CD14-positive monocyte (primary cell): ENCODE measurements at regions not wholly inside any gene's neighbourhood (a gene's known extent, or its start where the extent isn't known, plus 50 kb on each side); places are given as distances from the start of the nearest gene placed in this dataset.
A peak's percentile ranks its signal among the peaks of the same experiment; 100 is the strongest.

Source experiments
- DNase-seq, 3 donors: peaks; one replicate each; pipeline ENCODE4 v3.0.0-alpha.2; 2011 to 2022
- H2AFZ ChIP-seq: 2 replicates; pipeline ENCODE4 v1.6.0; 2012; ENCODE audit warnings: mild to moderate bottlenecking, low read depth, low read length, inconsistent platforms; ENCODE audit not compliant: insufficient read depth, poor library complexity, severe bottlenecking
- H3K27ac ChIP-seq, 2 donors: 1 replicate in 1 of 2; 2 replicates in 1 of 2; pipeline ENCODE4 v1.5.1; 2012 to 2013; ENCODE audit warnings: low read length in 2 of 2, control low read depth in 1 of 2, inconsistent platforms in 1 of 2, low read depth in 1 of 2, mild to moderate bottlenecking in 1 of 2
- H3K27me3 ChIP-seq, 2 donors: one replicate each; pipeline versions ENCODE4 v1.6.0 to v1.6.1; 2011 to 2013; ENCODE audit warnings: low read length in 2 of 2; ENCODE audit not compliant: control insufficient read depth in 2 of 2, insufficient read depth in 2 of 2
- H3K36me3 ChIP-seq, 2 donors: replicated peaks in 1 of 2; 1 replicate in 1 of 2; 2 replicates in 1 of 2; pipeline versions ENCODE4 v1.5.1 to v1.6.1; 2012 to 2013; ENCODE audit warnings: low read length in 2 of 2, control low read depth in 1 of 2, inconsistent platforms in 1 of 2, mild to moderate bottlenecking in 1 of 2; ENCODE audit not compliant: insufficient read depth in 2 of 2, control insufficient read depth in 1 of 2
- H3K4me1 ChIP-seq, 2 donors: 1 replicate in 1 of 2; 2 replicates in 1 of 2; pipeline versions ENCODE4 v1.5.1 to v1.6.1; 2012 to 2013; ENCODE audit warnings: low read length in 2 of 2, control low read depth in 1 of 2, inconsistent platforms in 1 of 2, mild to moderate bottlenecking in 1 of 2, moderate library complexity in 1 of 2; ENCODE audit not compliant: insufficient read depth in 2 of 2, control insufficient read depth in 1 of 2
- H3K4me2 ChIP-seq: replicated peaks from 2 replicates; pipeline ENCODE3; 2012; ENCODE audit warnings: low read length, moderate library complexity, mild to moderate bottlenecking; ENCODE audit not compliant: poor library complexity, severe bottlenecking; ENCODE audit errors: extremely low read depth
- H3K4me3 ChIP-seq, 3 experiments: fragments of 200-600 bp in 1 of 3; sonication (generic) in 1 of 3; replicated peaks in 1 of 3; 1 replicate in 2 of 3; 2 replicates in 1 of 3; pipeline ENCODE4 v1.5.1; 2011 to 2013; ENCODE audit warnings: low read length in 3 of 3, mild to moderate bottlenecking in 3 of 3, control low read depth in 2 of 3, low read depth in 2 of 3, inconsistent platforms in 1 of 3, moderate library complexity in 1 of 3
- H3K79me2 ChIP-seq: 2 replicates; pipeline ENCODE4 v1.6.0; 2012; ENCODE audit warnings: mild to moderate bottlenecking, control low read depth, inconsistent platforms, low read length, moderate library complexity; ENCODE audit not compliant: insufficient read depth
- H3K9ac ChIP-seq: 2 replicates; pipeline ENCODE4 v1.6.0; 2017; ENCODE audit warnings: low read length, mild to moderate bottlenecking; ENCODE audit not compliant: insufficient read depth, poor library complexity, severe bottlenecking
- H3K9me3 ChIP-seq, 2 donors: replicated peaks in 1 of 2; 1 replicate in 1 of 2; 2 replicates in 1 of 2; pipeline versions ENCODE4 v1.5.1 to v1.6.1; 2012 to 2013; ENCODE audit warnings: low read length in 2 of 2, control low read depth in 1 of 2; ENCODE audit not compliant: control insufficient read depth in 1 of 2, insufficient read depth in 1 of 2
- H4K20me1 ChIP-seq: 2 replicates; pipeline ENCODE4 v1.6.0; 2012; ENCODE audit warnings: mild to moderate bottlenecking, low read length, control low read depth, moderate library complexity; ENCODE audit not compliant: insufficient read depth
- H3K27ac Mint-ChIP-seq, 7 donors: one replicate each; pipeline ENCODE4 v1.8.0; 2020; ENCODE audit warnings: mild to moderate bottlenecking in 7 of 7, mixed read lengths in 7 of 7, moderate library complexity in 6 of 7, inconsistent platforms in 2 of 7
- H3K27me3 Mint-ChIP-seq, 3 donors: one replicate each; pipeline ENCODE4 v1.8.0; 2021 to 2022; ENCODE audit warnings: low read depth in 3 of 3, mild to moderate bottlenecking in 3 of 3, mixed read lengths in 3 of 3, moderate library complexity in 3 of 3, inconsistent platforms in 1 of 3
- H3K36me3 Mint-ChIP-seq, 2 donors: one replicate each; pipeline ENCODE4 v1.8.0; 2020; ENCODE audit warnings: mixed read lengths in 2 of 2, inconsistent platforms in 1 of 2, mild to moderate bottlenecking in 1 of 2
- H3K4me1 Mint-ChIP-seq: one replicate; pipeline ENCODE4 v1.8.0; 2020; ENCODE audit warnings: mild to moderate bottlenecking, mixed read lengths
- H3K4me3 Mint-ChIP-seq, 2 donors: one replicate each; pipeline ENCODE4 v1.8.0; 2020; ENCODE audit warnings: mild to moderate bottlenecking in 2 of 2, mixed read lengths in 2 of 2, moderate library complexity in 1 of 2
- H3K9me3 Mint-ChIP-seq, 7 donors: one replicate each; pipeline ENCODE4 v1.8.0; 2020 to 2022; ENCODE audit warnings: mixed read lengths in 7 of 7, mild to moderate bottlenecking in 6 of 7, moderate library complexity in 6 of 7, inconsistent platforms in 2 of 7
- CTCF ChIP-seq: fragments of 200-600 bp; IDR thresholded peaks from one replicate; pipeline ENCODE4 v1.8.0; 2022; ENCODE audit warnings: antibody characterized with exemption, mild to moderate bottlenecking
- WGBS: methylation state at CpG from one replicate; pipeline ENCODE4 v1.1.5; 2013; ENCODE audit warnings: missing lambda C conversion rate; ENCODE audit not compliant: insufficient coverage; 5-methylcytosine and 5-hydroxymethylcytosine counted together
- intact Hi-C, 2 donors: fragments of 100-400 bp; cut with micrococcal nuclease; formaldehyde crosslinking; loops; one replicate each; pipeline versions ENCODE4 v1.15.0 to v1.15.1; 2023

GRCh38 chr10:63812501-63812900 is 291.3 kb downstream of the REEP3 start:
- 40% methylated on average over 1 of the region's 2 CpGs for WGBS
- Mint-ChIP-seq H3K4me3 (no peak overlapping the region), H3K9me3 (peaks cover 0 to 10% (median 5%) of the 10 kb centered on the region in 7 donors), H3K27ac (no peak overlapping the region), H3K36me3 (no peaks in the 10 kb centered on the region), H3K27me3 (peaks cover 0 to 8% (median 7%) of the 10 kb centered on the region in 3 donors), H3K4me1 (no peaks in the 10 kb centered on the region)
- no peak for TF ChIP-seq CTCF
- Histone ChIP-seq H3K27me3 (no peaks in the 10 kb centered on the region), H3K79me2 (no peaks in the 10 kb centered on the region), H3K4me2 (no peak overlapping the region), H2AFZ (no peak overlapping the region), H4K20me1 (no peaks in the 10 kb centered on the region), H3K9me3 (no peaks in the 10 kb centered on the region), H3K4me1 (no peaks in the 10 kb centered on the region), H3K9ac (no peak overlapping the region), H3K36me3 (no peaks in the 10 kb centered on the region), H3K27ac (no peak overlapping the region), H3K4me3 (no peak overlapping the region)
- DNase-seq, result no peak
- intact Hi-C loops, result no loop called here

GRCh38 chr10:63819753-63820329 is 298.6 kb downstream of the REEP3 start:
- peaks cover 0 to 16% (median 10%) of the 10 kb centered on the region in 3 donors for H3K27me3 Mint-ChIP-seq
- Histone ChIP-seq H3K36me3 (no peaks in the 10 kb centered on the region), H2AFZ (no peak overlapping the region), H4K20me1 (no peaks in the 10 kb centered on the region), H3K9me3 (no peaks in the 10 kb centered on the region), H3K27me3 (no peaks in the 10 kb centered on the region), H3K4me1 (no peaks in the 10 kb centered on the region), H3K4me3 (no peak overlapping the region), H3K27ac (no peak overlapping the region), H3K9ac (no peak overlapping the region), H3K4me2 (no peak overlapping the region), H3K79me2 (no peaks in the 10 kb centered on the region)
- intact Hi-C loops, result no loop called here
- H3K4me1 Mint-ChIP-seq, result no peaks in the 10 kb centered on the region
- H3K9me3 Mint-ChIP-seq, result peaks cover 0 to 3% (median 2%) of the 10 kb centered on the region in 7 donors
- H3K27ac Mint-ChIP-seq, result no peak overlapping the region
- DNase-seq, result peak; percentile 1 to 18 (median 17)
- H3K4me3 Mint-ChIP-seq, result no peak overlapping the region
- TF ChIP-seq CTCF, result peak; percentile 76
- WGBS, result no CpG with 5 or more reads among the region's 3 CpGs
- H3K36me3 Mint-ChIP-seq, result no peaks in the 10 kb centered on the region
